22Rv1 (cell line): ENCODE measurements at regions not wholly inside any gene's neighbourhood (a gene's known extent, or its start where the extent isn't known, plus 50 kb on each side); places are given as distances from the start of the nearest gene placed in this dataset.

Experiments
- CTCF ChIP-seq: fragments of 450-650 bp; IDR thresholded peaks from 2 replicates; pipeline ENCODE4 v1.5.1; 2017; ENCODE audit warnings: mild to moderate bottlenecking
- ZFX ChIP-seq: fragments of 450-650 bp; IDR thresholded peaks from 2 replicates; pipeline ENCODE4 v1.6.1; 2017; ENCODE audit warnings: antibody characterized with exemption, borderline replicate concordance

GRCh38 chr12:17778242-17778641 lies 311.8 kb downstream of the RERGL start:
- TF ChIP-seq CTCF = no peak
- no peak for TF ChIP-seq ZFX
